HG03354 (cell line): ENCODE measurements at regions not wholly inside any gene's neighbourhood (a gene's known extent, or its start where the extent isn't known, plus 50 kb on each side); places are given as distances from the start of the nearest gene placed in this dataset.

ENCODE experiments used
- ATAC-seq: cut with Tn5 transposase; IDR thresholded peaks from one replicate; pipeline ENCODE4 v1.9.1; 2021; ENCODE audit warnings: mild to moderate bottlenecking; ENCODE audit not compliant: unreplicated experiment, poor library complexity, severe bottlenecking

DNA sequence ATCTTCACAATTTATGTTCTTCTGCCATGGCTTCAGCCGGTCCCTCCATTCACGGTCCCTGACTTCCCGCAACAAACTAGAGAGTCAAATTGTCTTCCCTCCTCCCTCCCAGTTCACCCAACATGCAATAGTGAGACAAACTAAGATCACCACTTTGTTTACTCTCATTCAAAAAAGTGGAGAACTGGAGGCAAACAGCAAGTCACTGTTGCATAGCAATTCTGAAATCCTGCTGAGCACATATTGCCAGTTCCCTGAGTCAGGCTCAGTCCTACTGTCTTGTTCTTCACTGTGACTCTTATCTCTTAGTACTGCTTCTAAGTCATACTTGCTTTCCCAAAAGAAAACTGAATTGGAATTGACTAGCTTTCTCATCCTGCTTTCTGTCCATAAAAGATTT, 287.2 kb upstream of the SASH1 start:
- no peak for ATAC-seq

DNA sequence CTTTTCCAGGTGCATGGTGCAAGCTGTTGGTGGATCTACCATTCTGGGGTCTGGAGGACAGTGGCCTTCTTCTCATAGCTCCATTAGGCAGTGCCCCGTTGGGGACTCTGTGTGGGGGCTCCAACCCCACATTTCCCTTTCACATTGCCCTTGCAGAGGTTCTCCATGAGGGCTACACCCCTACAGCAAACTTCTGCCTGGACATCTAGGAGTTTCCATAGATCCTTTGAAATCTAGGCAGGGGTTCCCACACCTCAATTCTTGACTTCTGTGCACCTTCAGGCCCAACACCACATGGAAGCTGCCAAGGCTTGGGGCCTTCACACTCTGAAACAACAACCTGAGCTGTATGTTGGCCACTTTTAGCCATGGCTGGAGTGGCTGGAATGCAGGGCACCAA, 282.8 kb upstream of the SASH1 start:
- no peak for ATAC-seq

DNA sequence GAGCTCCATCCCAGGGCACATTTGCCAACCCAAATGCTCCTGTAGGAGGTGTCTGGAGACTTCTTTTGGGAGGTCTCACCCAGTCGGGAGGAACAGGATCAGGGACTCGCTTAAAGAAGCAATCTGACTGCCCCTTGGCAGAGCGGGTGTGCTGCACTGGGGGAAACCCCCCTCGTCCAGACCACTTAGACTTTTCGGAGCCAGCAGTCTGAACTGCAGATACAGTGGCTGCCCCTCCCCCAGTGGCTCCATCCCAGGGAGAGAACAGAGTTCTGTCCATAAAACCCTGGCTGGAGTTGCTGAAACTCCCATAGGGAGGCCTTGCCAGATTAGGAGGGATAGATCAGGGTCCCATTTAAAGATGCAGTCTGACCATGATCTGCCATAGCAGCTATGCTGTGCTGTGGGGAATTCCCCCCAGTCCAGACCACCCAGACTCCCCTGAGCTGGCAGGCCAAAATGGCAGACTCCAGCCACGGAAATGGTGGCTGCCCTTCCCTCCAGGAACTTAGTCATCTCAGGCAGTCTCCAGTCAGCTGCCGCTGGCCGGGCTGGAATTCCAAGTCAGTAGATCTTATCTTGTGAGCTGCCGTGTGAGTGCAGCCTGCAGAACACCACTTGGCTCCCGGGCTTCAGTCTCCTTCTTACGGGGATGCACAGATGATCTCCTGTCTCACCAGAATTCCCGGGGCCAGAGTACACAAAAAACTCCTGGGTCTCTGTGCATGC, 278.1 kb upstream of the SASH1 start:
- no peak for ATAC-seq

DNA sequence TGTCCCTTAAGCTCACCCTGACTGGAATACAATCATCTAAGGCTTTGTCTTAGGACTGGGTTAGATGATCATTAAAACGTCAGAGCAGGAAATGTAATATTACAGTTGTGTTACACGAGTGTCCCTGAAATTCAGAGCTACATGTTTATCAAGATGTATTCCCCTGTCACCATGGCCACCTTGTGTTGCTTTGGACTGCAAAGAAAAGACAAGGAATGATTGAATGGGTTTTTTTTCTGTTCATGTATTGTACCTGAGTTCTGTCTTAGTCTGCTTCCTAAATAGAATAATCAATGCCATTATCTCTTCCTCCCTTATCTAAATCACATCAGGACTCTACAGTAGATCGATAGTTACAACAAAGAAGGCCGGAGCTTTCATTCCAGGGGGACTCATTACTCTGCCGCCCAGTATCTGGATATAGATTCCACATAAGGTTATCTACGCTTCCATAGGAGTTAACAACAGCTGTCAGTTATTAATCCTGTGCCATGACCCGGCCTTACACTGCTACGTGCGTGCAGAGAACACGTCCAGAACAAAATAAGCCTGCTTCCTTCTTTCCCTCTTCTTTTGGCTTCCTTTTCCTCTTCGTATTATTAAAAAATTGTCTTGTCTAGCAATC, 274.1 kb upstream of the SASH1 start:
- no peak for ATAC-seq

DNA sequence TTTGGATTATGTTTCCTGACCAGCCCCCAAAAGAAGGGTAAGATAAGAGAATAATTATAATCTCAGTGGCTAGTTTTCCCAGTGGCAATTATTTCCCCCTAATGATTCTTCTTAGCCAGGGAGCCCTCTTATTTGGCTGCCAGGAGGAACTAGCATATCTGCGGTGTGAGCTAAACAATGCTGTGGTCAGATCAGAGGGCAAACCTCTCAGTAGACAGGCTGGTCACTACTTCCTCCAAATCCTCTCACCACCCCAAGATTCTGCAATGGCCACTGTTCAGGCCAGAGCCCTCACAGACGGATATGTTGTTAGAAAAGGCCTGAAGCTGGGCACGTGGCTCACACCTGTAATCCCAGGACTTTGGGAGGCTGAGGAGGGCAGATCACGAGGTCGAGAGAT, 273.4 kb upstream of the SASH1 start:
- ATAC-seq = no peak

DNA sequence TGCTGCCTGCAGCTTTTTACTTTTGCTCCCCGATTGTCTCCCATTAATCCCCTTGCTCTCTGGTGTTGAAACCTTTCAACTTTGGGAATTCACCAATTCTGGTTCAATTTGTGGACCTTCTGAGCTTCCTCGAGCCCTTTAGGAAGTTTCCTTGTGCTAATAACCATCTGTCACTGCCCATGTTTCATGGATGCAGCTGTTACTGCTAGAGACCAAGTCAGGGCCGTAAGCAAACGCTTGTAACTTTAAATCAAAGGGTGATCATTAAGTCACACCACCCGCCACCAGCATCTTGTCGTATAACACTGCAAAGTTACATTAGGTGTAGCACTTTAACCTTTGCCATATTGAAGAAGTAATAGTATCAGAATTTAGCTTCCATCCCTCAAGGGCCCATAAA, 268.3 kb upstream of the SASH1 start:
- no peak for ATAC-seq

DNA sequence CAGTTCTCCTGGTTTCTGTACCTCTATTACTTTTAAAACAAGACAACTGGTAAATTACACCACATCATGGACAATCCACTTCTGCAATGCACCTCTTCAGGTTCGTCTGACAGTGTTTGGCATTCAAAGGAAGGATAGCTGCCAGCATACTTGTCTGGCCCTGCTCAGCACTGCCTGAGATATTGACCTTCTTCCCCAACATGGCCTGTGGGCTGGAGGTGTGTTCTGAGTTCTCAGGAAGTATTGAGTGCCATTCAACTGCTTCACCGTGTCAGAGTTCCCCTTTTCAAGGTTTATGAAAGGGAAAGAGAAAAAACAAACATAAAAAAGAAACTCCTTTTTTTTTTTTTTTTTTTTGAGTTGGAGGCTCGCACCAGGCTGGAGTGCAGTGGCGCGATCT, 267.9 kb upstream of the SASH1 start:
- ATAC-seq = peak; percentile 69

DNA sequence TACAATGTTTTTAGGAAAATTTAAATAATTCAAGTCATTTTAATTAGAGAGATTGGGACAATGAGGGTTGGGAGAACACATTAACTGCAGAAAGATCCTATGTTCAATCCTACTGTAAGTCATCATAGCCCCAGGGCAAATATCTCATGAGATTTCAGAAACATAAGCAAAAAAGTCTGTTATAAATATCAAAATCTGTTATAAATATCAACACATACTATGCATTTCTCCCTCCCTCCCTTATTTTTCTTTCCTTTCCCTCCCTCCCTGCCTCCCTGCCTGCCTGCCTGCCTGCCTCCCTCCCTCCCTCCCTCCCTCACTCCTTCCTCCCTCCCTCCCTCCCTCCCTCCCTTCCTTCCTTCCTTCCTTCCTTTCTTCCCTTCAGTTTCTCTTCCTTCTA, 267.3 kb upstream of the SASH1 start:
- ATAC-seq = no peak

DNA sequence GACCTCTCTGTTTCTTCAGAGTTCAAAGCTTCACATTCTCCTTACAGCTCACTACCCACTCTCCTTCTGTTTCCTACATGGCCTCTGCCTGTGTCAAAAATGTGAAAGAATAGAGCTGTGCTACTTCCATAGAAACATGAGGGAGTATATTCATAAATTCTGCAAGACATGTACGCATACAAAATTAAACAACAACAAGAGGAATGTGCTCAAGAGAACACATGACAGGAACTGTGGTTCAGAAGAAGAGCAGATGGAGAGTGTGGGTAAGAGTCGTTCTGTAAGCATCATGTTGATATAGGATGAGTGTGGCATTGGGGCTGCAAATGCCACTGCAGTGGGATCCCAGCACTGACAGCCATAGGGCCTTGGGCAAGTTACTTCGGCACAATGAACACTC, 266.6 kb upstream of the SASH1 start:
- no peak for ATAC-seq

DNA sequence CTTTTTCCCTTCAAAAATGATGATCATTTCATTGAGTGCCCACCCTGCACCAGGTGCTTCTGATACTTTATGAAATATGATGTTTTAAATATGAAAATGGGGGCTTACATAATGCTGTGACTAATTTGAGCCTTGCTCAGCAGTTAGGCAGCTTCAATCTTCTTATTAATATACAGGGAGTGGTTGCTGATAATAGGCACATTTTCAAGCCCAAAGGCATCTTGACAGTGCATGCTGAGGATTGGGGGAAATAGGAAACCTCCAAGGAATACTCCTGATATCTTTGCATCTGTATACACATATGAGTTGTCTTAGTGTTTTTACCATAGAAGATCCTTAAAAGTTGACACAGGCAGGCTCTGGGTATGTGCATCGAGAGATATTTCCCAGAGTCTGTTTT, 262.3 kb upstream of the SASH1 start:
- ATAC-seq = no peak

DNA sequence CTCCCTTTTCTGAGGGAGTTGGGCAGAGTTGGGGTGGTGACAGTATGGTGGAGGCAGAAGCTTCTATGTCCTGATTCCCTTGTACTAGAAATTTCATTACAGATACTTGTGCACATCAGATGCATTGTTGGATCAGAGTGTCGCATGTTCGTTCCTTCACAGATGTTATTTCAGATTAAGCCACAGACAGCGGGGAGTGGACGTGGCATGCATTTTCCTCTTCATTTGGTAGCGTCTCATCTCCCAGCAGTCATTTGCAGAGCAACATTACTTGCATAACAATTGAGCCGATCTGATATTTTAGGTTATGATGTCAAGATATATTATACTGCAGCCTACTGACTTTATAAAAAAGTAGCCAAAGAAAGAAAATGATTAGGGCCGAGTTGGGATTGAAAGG, 261.6 kb upstream of the SASH1 start:
- no peak for ATAC-seq

DNA sequence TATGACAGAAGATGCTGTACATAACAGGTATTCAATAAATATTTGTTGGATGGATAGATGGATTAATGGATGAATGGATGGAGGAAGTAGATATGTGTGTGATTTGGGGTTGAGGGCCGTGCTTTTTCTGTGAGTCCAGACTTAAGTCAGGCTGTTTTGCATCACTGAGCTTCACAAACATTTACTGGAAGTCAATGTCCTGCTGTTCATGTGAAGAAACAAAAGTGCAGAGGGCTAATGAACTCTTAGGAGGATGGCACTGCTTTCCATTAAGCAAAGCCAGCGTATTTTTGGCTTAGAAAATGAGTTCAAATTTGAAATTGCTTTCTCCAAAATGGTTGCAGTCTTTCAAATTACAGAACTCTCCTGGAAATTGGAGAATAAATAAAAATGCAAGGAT, 260.6 kb upstream of the SASH1 start:
- no peak for ATAC-seq

DNA sequence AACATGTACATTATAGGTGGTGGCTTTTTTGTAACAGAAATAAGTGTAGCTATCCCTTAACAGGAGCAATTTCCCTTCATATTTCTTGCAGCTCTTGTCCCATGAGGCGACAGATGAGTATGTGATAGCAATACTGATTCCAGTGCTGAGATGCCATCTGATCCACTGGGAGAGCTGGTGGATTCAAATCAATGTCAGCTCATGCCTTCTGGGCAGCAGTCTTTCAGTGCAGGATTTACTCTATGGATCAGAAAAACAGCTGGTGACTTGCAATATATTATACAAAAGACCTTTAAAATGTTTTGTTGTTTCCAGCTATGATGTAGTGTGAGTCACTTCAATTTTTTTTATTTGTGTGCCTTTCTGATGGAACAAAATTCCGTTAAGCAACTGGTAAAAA, 259.9 kb upstream of the SASH1 start:
- ATAC-seq = no peak

DNA sequence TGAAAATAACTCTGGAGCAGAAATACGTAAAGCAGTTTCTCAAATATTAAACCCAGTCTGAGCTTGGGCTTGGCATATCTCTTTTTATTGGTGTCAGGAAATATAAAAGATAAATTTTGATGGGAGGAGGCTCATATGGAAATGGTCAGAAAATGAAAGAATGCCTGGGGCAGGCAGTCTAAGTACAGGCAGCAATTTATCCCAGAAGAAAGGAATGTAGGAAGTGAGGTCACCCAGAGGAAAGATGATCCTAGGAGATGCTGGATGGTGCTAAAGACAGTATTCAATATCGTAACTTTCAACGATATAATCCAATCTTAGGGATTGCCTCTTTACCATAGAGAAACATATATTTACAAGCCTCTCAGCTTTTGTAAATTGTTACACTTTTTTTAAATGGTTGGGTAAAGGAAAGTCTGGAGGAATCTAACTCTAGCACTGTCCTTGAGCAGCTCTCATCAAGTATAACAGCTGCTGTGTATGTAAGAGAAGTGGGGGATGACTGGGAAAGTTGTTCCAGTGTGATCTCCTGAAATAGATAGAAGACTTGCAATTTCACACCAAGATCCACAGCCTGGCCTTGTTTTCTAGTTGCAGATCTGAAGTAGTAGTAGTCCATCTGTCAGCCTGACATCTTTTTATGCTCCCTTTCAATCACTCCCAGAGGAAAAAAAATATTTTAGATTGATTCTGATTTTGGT, 256.9 kb upstream of the SASH1 start:
- ATAC-seq = no peak

DNA sequence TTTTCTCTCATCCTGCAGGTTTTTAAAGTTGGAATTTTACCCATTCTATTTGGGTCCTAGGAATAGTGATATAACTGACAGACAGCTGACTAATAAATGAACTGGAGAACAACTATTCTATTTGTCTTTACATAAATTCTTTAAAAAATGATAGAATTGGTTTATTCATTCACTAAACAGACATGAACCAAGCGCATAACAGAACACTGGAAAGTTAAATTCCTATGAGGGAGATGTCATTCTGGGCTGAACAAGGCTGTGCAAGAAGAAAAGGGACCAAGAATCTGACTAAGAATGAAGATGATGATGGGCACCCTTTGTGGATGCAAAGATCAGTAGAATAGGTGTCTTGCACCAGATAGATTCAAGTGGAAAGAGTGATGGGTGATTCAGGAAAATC, 256.3 kb upstream of the SASH1 start:
- no peak for ATAC-seq

DNA sequence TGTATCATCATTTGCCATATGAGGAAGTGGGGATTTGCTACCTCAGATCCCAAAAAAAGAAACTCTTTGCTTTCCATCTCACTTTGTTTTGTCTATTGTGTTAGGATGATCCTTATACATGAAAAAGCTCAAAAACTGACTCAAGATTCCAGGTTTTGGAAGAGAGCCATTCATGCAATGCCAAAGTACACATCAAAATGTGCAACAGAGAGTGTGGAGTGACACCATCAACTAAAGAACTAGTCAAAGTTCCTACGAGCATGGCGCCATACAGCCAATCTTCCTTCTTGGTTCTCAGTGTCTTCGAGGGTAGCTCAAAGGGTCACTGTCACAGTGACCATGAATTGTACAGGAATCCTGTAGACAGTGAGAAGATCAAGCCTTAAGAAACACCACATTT, 255.8 kb upstream of the SASH1 start:
- no peak for ATAC-seq

DNA sequence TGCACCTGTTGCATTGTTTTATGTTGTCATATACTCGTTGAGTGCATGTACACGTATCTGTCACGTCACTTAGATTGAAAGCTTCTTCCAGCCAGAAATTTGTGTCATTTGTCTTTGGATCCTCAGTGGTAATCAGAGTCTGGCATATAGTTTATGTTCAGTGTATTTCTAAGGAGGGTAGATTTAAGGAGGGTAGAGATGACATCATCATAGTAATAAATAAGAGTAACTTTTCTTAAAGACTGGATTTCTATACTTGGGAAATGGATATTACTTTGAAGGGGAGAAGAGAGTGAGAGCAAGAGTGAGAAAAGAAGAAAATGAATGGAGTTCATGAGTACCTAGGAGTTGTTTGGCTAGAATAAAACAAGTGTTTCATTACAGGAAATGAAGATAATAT, 255.0 kb upstream of the SASH1 start:
- ATAC-seq = no peak

DNA sequence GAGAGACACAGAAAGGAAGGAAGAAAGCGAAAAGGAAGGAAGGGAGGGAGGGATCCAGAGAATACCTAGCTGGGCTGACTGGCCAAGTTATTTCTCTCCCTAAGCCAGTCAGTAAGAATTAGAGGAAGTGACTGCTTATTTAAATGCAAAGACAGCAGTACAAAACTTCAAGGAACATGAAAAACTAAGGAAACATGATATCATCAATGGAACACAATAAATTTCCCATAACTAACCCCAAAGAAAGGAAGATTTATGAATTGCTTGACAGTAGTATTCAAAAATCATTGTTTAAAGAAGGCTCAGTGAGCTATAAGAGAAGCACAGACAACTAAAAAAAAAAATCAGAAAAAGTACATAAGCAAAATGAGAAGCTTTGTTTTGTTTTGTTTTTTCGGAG, 252.3 kb upstream of the SASH1 start:
- ATAC-seq = no peak

DNA sequence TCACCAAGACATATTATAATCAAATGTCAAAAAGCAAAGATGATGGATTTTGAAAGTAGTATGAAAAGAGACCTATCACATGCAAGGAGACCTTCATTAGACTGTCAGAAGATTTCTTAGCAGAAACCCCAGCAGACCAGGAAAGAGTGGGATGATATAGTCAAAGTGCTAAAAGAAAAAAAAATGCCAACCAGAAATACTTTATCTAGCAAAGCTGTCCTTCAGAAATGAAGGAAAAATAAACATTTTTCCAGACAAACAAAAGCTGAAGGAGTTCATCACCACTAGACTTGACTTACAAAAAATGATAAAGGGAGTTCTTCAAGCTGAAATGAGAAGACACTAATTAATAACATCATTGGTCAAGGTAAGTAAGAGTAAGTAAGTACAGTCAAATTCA, 251.2 kb upstream of the SASH1 start:
- ATAC-seq = no peak

DNA sequence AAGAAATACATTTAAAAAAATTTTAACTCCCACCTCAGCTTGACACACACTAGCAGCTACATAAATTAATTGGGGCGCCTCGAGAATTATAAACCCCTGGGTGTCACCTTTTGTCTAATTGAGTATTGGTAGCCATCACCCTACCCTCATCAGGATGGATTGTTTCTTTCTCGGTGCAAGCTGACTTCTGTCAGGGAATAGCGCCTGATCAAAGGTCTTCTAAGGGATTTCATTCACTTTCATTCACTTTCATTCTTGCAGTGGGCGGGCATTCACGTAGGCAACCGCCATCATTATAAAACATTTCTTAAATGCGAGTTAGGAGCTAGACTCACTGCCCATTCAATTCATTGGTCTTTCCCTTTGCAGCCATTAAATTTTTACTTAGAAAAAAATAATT, 239.2 kb upstream of the SASH1 start:
- no peak for ATAC-seq

DNA sequence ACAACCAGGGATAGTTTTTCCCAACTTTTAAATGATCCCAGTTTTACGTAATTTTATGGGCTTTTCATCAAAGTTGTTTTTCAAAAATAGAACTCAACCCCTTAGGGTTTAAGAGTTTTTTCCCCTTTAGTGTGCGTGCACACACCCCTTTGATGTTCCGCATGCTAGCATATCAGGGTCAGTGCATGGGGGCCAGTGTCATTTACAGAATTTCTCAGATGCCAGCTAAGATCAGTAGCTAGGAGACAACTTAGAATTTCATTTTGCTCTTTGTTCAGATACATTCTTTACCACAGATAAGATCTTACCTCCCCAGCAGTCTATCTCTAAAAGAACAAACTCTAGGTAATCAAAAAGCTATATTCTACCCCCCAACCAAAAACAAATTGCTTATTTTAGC, 238.5 kb upstream of the SASH1 start:
- ATAC-seq = no peak
